ENCODE measurements at regions not wholly inside any gene's neighbourhood (a gene's known extent, or its start where the extent isn't known, plus 50 kb on each side); places are given as distances from the start of the nearest gene placed in this dataset.
"Not testable (repeated sequence)": the region's sequence is repeated elsewhere in the genome, so short reads cannot be mapped to it uniquely, and the experiment has no call there.

GRCh38 chr7:125984795-125985194 is 1055.2 kb upstream of the POT1 start:
- no peak for DNase-seq

- DNase-seq, result no peak
Measured at GRCh38 chr7:125971656-125972055, 1042.0 kb upstream of the POT1 start.

GRCh38 chr7:125966278-125967048 is 1036.8 kb upstream of the POT1 start:
- DNase-seq, result no peak

- DNase-seq, result peak; percentile 20
Measured at GRCh38 chr7:125934955-125935354, 1005.3 kb upstream of the POT1 start.

GRCh38 chr7:125934539-125934938 is 1004.9 kb upstream of the POT1 start:
- DNase-seq, result peak; percentile 9

GRCh38 chr7:125930848-125931247 is 1001.2 kb upstream of the POT1 start:
- DNase-seq, result no peak

- peak; percentile 10 for DNase-seq
Measured at GRCh38 chr7:125927556-125927955, 997.9 kb upstream of the POT1 start.

- DNase-seq, result no peak
Measured at GRCh38 chr7:125926621-125927020, 997.0 kb upstream of the POT1 start.

GRCh38 chr7:125924037-125924436 is 994.4 kb upstream of the POT1 start:
- DNase-seq, result no peak

- DNase-seq, result not testable (repeated sequence)
Measured at GRCh38 chr7:125915381-125915948, 985.8 kb upstream of the POT1 start.

- DNase-seq, result no peak
Measured at GRCh38 chr7:125908711-125909110, 979.1 kb upstream of the POT1 start.

GRCh38 chr7:125899577-125899976 is 970.0 kb upstream of the POT1 start:
- DNase-seq, result no peak

- no peak for DNase-seq
Measured at GRCh38 chr7:125892434-125892833, 962.8 kb upstream of the POT1 start.

GRCh38 chr7:125878988-125879387 is 949.4 kb upstream of the POT1 start:
- no peak for DNase-seq

- DNase-seq, result no peak
Measured at GRCh38 chr7:125878235-125878956, 948.8 kb upstream of the POT1 start.

- no peak for DNase-seq
Measured at GRCh38 chr7:125877246-125877645, 947.6 kb upstream of the POT1 start.

GRCh38 chr7:125876431-125876830 is 946.8 kb upstream of the POT1 start:
- DNase-seq, result no peak

- DNase-seq, result no peak
Measured at GRCh38 chr7:125871431-125871830, 941.8 kb upstream of the POT1 start.

- no peak for DNase-seq
Measured at GRCh38 chr7:125857606-125858005, 928.0 kb upstream of the POT1 start.

GRCh38 chr7:125848157-125848556 is 918.5 kb upstream of the POT1 start:
- DNase-seq, result no peak

GRCh38 chr7:125847692-125848091 is 918.1 kb upstream of the POT1 start:
- DNase-seq, result no peak

- DNase-seq, result no peak
Measured at GRCh38 chr7:125847055-125847454, 917.4 kb upstream of the POT1 start.

- DNase-seq, result no peak
Measured at GRCh38 chr7:125845686-125846085, 916.1 kb upstream of the POT1 start.

- DNase-seq, result no peak
Measured at GRCh38 chr7:125834421-125834820, 904.8 kb upstream of the POT1 start.
